NT2/D1 (cell line): ENCODE measurements at regions not wholly inside any gene's neighbourhood (a gene's known extent, or its start where the extent isn't known, plus 50 kb on each side); places are given as distances from the start of the nearest gene placed in this dataset.

Source experiments
- DNase-seq: peaks from one replicate; pipeline ENCODE4 v3.0.0-alpha.2; 2011; ENCODE audit warnings: low read depth, low spot score
- H3K27me3 ChIP-seq: 2 replicates; pipeline ENCODE4 v1.6.0; 2011; ENCODE audit warnings: mild to moderate bottlenecking; ENCODE audit not compliant: insufficient read length, insufficient read depth
- H3K36me3 ChIP-seq: 2 replicates; pipeline ENCODE4 v1.6.1; 2011; ENCODE audit warnings: mild to moderate bottlenecking, low read length, mixed read lengths; ENCODE audit not compliant: insufficient read depth, insufficient read length
- H3K4me1 ChIP-seq: 2 replicates; pipeline ENCODE4 v1.5.1; 2011; ENCODE audit not compliant: insufficient read depth, insufficient read length
- H3K4me3 ChIP-seq: 2 replicates; pipeline ENCODE4 v1.5.1; 2011; ENCODE audit warnings: low read depth; ENCODE audit not compliant: insufficient read length
- H3K9ac ChIP-seq: 2 replicates; pipeline ENCODE4 v1.6.0; 2011; ENCODE audit warnings: low read depth; ENCODE audit not compliant: insufficient read length
- H3K9me3 ChIP-seq: 2 replicates; pipeline ENCODE4 v1.5.1; 2011; ENCODE audit warnings: mild to moderate bottlenecking, low read length; ENCODE audit not compliant: insufficient read depth
- SUZ12 ChIP-seq: IDR thresholded peaks from 2 replicates; pipeline ENCODE4 v1.6.1; 2011; ENCODE audit not compliant: insufficient read length, insufficient read depth; ENCODE audit errors: extremely low read depth
- YY1 ChIP-seq: IDR thresholded peaks from 2 replicates; pipeline ENCODE4 v1.6.1; 2011; ENCODE audit not compliant: insufficient read length, insufficient read depth
- ZNF274 ChIP-seq: IDR thresholded peaks from 2 replicates; pipeline ENCODE4 v1.6.1; 2011; ENCODE audit warnings: mild to moderate bottlenecking, low read depth, low read length

DNA sequence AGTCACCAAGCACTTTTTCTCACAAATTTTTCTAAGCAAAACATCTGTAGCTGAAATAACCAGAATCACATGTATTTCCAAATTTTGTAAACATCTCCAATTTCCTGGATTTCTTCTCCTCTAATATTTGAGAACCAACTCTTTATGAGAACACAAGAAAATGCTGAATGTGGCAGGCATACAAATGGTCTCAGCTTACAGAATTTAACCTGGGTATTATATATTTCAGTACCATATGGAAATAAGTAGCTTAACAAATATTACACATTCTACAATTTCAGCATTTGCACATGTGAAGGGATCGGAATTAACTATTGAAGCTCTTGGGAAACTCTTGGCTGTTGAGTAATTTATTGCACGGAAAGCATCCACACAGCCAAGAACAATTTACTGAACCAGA, 92.5 kb downstream of the TBXT start:
- H3K27me3 ChIP-seq = no peaks in the 10 kb centered on the region
- H3K9ac ChIP-seq = no peak overlapping the region
- H3K4me1 ChIP-seq = no peaks in the 10 kb centered on the region
- no peak for TF ChIP-seq SUZ12
- no peaks in the 10 kb centered on the region for H3K36me3 ChIP-seq
- no peak overlapping the region for H3K4me3 ChIP-seq
- H3K9me3 ChIP-seq = no peaks in the 10 kb centered on the region
- no peak for DNase-seq

DNA sequence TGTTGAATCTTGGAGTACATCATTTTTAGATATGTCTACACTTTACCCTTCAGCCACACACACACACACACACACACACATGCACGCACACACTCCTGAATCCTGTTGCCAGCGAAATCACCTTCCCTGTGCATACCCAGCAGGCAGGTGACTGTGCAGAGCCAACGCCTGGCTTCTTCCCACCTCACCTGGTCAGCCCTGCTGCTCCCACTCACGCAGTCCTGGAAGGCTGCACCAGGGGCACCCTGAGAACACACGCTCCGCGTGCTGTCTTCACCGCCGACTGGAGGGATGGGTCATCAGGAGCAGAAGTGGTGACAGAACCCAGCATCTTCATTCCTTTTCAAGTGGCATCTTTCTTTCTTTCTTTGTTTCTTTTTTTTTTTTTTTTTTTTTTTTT, 94.6 kb downstream of the TBXT start:
- Histone ChIP-seq H3K9me3 (no peaks in the 10 kb centered on the region), H3K9ac (no peak overlapping the region), H3K4me3 (no peak overlapping the region), H3K4me1 (no peaks in the 10 kb centered on the region), H3K36me3 (no peaks in the 10 kb centered on the region), H3K27me3 (no peaks in the 10 kb centered on the region)
- DNase-seq = no peak
- TF ChIP-seq YY1 (no peak), ZNF274 (no peak), SUZ12 (no peak)

GRCh38 chr6:166068768-166069167, 98.9 kb downstream of the TBXT start:
- Histone ChIP-seq H3K9me3 (no peaks in the 10 kb centered on the region; the same call in 1 of the 2 replicates), H3K27me3 (no peaks in the 10 kb centered on the region), H3K36me3 (no peaks in the 10 kb centered on the region), H3K4me1 (no peaks in the 10 kb centered on the region), H3K4me3 (no peak overlapping the region), H3K9ac (no peak overlapping the region)
- no peak for TF ChIP-seq ZNF274
- no peak for TF ChIP-seq SUZ12
- no peak for TF ChIP-seq YY1
- DNase-seq = no peak

DNA sequence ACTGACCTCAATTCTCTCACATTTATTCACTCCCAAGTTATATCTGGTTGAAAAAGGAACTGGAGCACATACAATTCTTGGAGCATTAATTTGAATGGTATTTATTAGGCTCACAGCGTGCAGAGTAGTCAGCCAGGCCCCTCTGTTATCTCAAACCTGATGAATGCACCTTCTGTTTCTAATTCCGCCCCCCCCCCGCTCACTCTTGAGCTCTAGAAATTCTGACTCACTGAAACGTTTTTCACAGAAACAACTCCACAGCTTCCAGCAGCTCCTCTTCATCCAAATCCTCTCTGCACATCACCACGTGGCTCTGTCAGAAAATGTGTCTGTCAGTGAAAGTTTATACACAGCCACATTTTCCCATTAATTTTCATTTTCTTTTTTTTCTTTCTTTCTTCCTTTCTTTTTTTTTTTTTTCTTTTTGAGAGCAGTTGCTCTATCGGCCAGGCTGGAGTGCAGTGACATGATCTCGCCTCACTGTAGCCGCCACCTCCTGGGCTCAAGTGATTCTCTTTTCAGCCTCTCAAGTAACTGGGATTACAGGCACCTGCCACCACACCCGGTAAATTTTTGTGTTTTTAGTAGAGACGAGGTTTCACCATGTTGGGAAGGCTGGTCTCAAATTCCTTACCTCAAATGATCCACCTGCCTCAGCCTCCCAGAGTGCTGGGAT, 109.4 kb downstream of the TBXT start:
- Histone ChIP-seq H3K9ac (no peak overlapping the region), H3K36me3 (no peaks in the 10 kb centered on the region), H3K9me3 (peaks cover 12% of the 10 kb centered on the region), H3K27me3 (no peaks in the 10 kb centered on the region), H3K4me1 (no peaks in the 10 kb centered on the region), H3K4me3 (no peak overlapping the region)
- DNase-seq = no peak
- no peak for TF ChIP-seq ZNF274
- no peak for TF ChIP-seq YY1
- TF ChIP-seq SUZ12 = no peak

DNA sequence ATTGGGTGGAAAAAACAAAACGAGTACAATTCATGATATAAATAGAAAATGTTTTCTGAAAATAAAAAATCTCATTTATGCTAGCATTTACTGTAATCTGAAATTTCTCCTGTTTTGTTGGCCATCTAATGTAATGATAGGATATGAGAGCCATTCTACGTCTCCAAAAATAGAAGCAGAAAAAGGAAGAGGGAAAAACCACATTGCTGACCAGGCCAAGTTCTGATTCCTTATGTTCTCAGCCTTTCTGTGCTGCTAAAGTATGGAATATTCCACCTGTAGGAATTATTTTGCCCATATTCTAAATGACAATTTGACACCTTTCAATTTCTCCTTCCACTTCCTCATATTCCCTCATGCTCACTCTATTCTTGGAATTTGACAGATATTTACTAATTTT, 110.2 kb downstream of the TBXT start:
- Histone ChIP-seq H3K9me3 (peaks cover 20% of the 10 kb centered on the region), H3K4me1 (no peaks in the 10 kb centered on the region), H3K4me3 (no peak overlapping the region), H3K27me3 (no peaks in the 10 kb centered on the region), H3K36me3 (no peaks in the 10 kb centered on the region), H3K9ac (no peak overlapping the region)
- no peak for TF ChIP-seq SUZ12
- DNase-seq = no peak

DNA sequence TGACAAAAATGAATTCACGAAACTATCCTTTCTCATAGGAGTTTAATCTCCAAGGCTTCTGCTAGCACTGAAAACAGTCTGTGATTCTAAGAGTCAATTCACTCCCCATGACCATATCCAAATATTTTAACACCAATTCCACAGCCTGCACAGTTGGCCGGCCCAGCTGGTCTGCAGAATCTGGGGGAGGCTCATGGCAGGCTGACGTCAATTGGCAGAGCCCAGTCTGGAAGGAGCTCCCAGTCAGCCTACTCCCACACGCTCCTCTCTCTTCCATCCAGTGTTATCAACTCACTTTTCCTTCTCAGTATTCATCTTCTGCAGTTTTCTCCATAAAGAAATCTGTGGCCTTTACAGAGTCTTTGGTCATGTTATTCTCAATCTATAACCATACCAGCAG, 111.0 kb downstream of the TBXT start:
- no peaks in the 10 kb centered on the region for H3K27me3 ChIP-seq
- DNase-seq = no peak
- TF ChIP-seq YY1 (no peak), ZNF274 (no peak), SUZ12 (no peak)
- H3K9me3 ChIP-seq = peaks cover 28% of the 10 kb centered on the region
- no peak overlapping the region for H3K9ac ChIP-seq
- H3K4me3 ChIP-seq = no peak overlapping the region
- H3K36me3 ChIP-seq = no peaks in the 10 kb centered on the region
- H3K4me1 ChIP-seq = no peaks in the 10 kb centered on the region

DNA sequence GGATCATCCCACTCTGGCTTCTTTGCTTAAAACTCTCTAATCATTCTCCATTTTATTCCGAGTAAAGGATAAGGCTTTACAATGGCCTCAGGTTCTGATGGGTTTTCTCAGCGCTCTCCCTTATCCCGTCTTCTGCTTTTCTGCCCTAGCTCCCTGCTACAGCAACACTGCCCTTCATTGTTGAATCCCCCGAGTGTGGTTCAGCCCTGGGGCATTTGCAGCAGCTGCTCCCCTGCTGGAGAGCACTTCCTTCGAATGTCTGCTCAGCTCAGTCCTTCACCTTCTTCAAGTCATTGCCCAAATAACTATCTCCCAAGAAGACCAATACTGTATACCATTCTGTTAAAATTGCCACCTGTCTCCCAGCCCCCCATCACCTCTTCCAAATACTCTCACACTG, 111.8 kb downstream of the TBXT start:
- no peak for DNase-seq
- peaks cover 28% of the 10 kb centered on the region for H3K9me3 ChIP-seq
- TF ChIP-seq SUZ12 (no peak), ZNF274 (no peak), YY1 (no peak)
- no peaks in the 10 kb centered on the region for H3K4me1 ChIP-seq
- no peak overlapping the region for H3K9ac ChIP-seq
- H3K36me3 ChIP-seq = no peaks in the 10 kb centered on the region
- H3K27me3 ChIP-seq = no peaks in the 10 kb centered on the region
- H3K4me3 ChIP-seq = no peak overlapping the region

- Histone ChIP-seq H3K36me3 (no peaks in the 10 kb centered on the region), H3K27me3 (no peaks in the 10 kb centered on the region)
- TF ChIP-seq ZNF274 (no peak), SUZ12 (no peak), YY1 (no peak)
Measured at GRCh38 chr6:166052837-166053236, 114.8 kb downstream of the TBXT start.

More at GRCh38 chr6:166052837-166053236, 114.8 kb downstream of the TBXT start:
- Histone ChIP-seq H3K9me3 (peaks cover 33% of the 10 kb centered on the region), H3K4me1 (no peaks in the 10 kb centered on the region), H3K4me3 (no peak overlapping the region), H3K9ac (no peak overlapping the region)
- DNase-seq = no peak
